GM12878 (cell line): ENCODE measurements at regions not wholly inside any gene's neighbourhood (a gene's known extent, or its start where the extent isn't known, plus 50 kb on each side); places are given as distances from the start of the nearest gene placed in this dataset.

Experiments
- ATAC-seq: fragments of 200-7000 bp; cut with Tn5 transposase; 3 replicates; pipeline ENCODE4 v1.9.1; 2020; ENCODE audit warnings: mild to moderate bottlenecking, moderate library complexity
- BruUV-seq: library from RNA; stranded (reverse); fragments of 400-500 nt; replicated peaks from 2 replicates; lab custom pipeline; 2021; lab: Mats Ljungman, UMichigan
- CTCF ChIA-PET: fragments of 300-600 bp; sonication (Branson Sonifier 250); formaldehyde crosslinking; extraction: SDS; loops from one replicate; lab custom pipeline; 2021; ENCODE audit warnings: inconsistent platforms; lab: Yijun Ruan, JAX
- POLR2A ChIA-PET: fragments of 350-600 bp; formaldehyde crosslinking; extraction: SDS; loops from one replicate; lab custom pipeline; 2021; ENCODE audit warnings: inconsistent platforms; lab: Charles Lee
- RAD21 ChIA-PET: fragments of 300-600 bp; sonication (Branson Sonifier 250); formaldehyde crosslinking; loops from one replicate; lab custom pipeline; 2023; ENCODE audit warnings: antibody characterized with exemption; ENCODE audit not compliant: unreplicated experiment; lab: Charles Lee
- SMC1A ChIA-PET: fragments of 300-600 bp; sonication (Branson Sonifier 250); formaldehyde crosslinking; loops from one replicate; lab custom pipeline; 2023; ENCODE audit not compliant: unreplicated experiment, uncharacterized antibody; lab: Charles Lee
- DNase-seq: peaks from one replicate; pipeline ENCODE4 v3.0.0-alpha.2; 2011; ENCODE audit warnings: low read depth, low spot score
- FAIRE-seq: peaks from 3 replicates; lab custom pipeline; 2011; peaks lifted over from hg19 to GRCh38; lab: Jason Lieb, UNC
- H2AFZ ChIP-seq: 2 replicates; pipeline ENCODE4 v1.6.0; 2011; ENCODE audit warnings: low read depth, low read length, control low read depth; ENCODE audit not compliant: control insufficient read depth
- H3K27ac ChIP-seq: 2 replicates; pipeline ENCODE4 v1.5.1; 2011; ENCODE audit warnings: control low read depth; ENCODE audit not compliant: control insufficient read depth, insufficient read depth
- H3K27me3 ChIP-seq, 2 experiments: replicated peaks in 1 of 2; 2 replicates each; pipeline versions ENCODE4 v1.6.0 to v1.6.1; 2011; ENCODE audit warnings: low read length in 1 of 2; ENCODE audit not compliant: control insufficient read depth in 2 of 2, insufficient read depth in 2 of 2
- H3K36me3 ChIP-seq, 2 experiments: 2 replicates each; pipeline ENCODE4 v1.5.1; 2011; ENCODE audit warnings: low read length in 1 of 2; ENCODE audit not compliant: control insufficient read depth in 2 of 2, insufficient read depth in 2 of 2
- H3K4me1 ChIP-seq: 2 replicates; pipeline ENCODE4 v1.6.1; 2011; ENCODE audit warnings: mild to moderate bottlenecking, low read length, moderate library complexity, mixed read lengths; ENCODE audit not compliant: control insufficient read depth, insufficient read depth
- H3K4me2 ChIP-seq: 2 replicates; pipeline ENCODE4 v1.6.0; 2011; ENCODE audit warnings: control low read depth; ENCODE audit not compliant: control insufficient read depth, insufficient read depth
- H3K4me3 ChIP-seq: fragments of 200-600 bp; sonication (generic); 2 replicates; pipeline ENCODE4 v1.5.1; 2016
- H3K79me2 ChIP-seq: 2 replicates; pipeline ENCODE4 v1.6.0; 2011; ENCODE audit warnings: low read length; ENCODE audit not compliant: control insufficient read depth, insufficient read depth
- H3K9ac ChIP-seq: 2 replicates; pipeline ENCODE4 v1.8.0; 2011; ENCODE audit warnings: low read length, control low read depth, mixed read lengths; ENCODE audit not compliant: control insufficient read depth, insufficient read depth
- H3K9me3 ChIP-seq: replicated peaks from 3 replicates; pipeline ENCODE4 v1.5.1; 2011; ENCODE audit warnings: mild to moderate bottlenecking, low read length; ENCODE audit not compliant: control insufficient read depth, insufficient read depth
- H4K20me1 ChIP-seq: 2 replicates; pipeline ENCODE4 v1.6.0; 2011; ENCODE audit not compliant: control insufficient read depth, insufficient read depth
- ATF7 ChIP-seq: fragments of 450-650 bp; IDR thresholded peaks from 2 replicates; pipeline ENCODE4 v1.6.1; 2016; ENCODE audit warnings: low read depth, mild to moderate bottlenecking
- FOS ChIP-seq: IDR thresholded peaks from 3 replicates; pipeline ENCODE4 v1.6.1; 2011; ENCODE audit warnings: borderline replicate concordance; ENCODE audit not compliant: insufficient read length; ENCODE audit errors: extremely low read depth
- FOXK2 ChIP-seq: fragments of 450-650 bp; IDR thresholded peaks from 2 replicates; pipeline ENCODE4 v1.6.1; 2017; ENCODE audit warnings: mild to moderate bottlenecking, moderate library complexity
- GATAD2B ChIP-seq: fragments of 450-650 bp; conservative IDR thresholded peaks from 2 replicates; pipeline ENCODE4 v1.6.1; 2017; ENCODE audit warnings: low read depth, mild to moderate bottlenecking, moderate library complexity
- HDAC2 ChIP-seq: fragments of 200-600 bp; sonication (generic); IDR thresholded peaks from 2 replicates; pipeline ENCODE4 v1.6.1; 2017
- JUND ChIP-seq: IDR thresholded peaks from 2 replicates; pipeline ENCODE4 v1.6.1; 2012; ENCODE audit warnings: low read depth, mild to moderate bottlenecking, low read length, improper control_type of control experiment, moderate library complexity
- KDM1A ChIP-seq: fragments of 200-600 bp; sonication (generic); IDR thresholded peaks from 2 replicates; pipeline ENCODE4 v1.6.1; 2016; ENCODE audit warnings: borderline replicate concordance
- NRF1 ChIP-seq: conservative IDR thresholded peaks from 2 replicates; pipeline ENCODE4 v1.6.1; 2011; ENCODE audit warnings: mild to moderate bottlenecking, low read depth, low read length, improper control_type of control experiment
- PML ChIP-seq: IDR thresholded peaks from 2 replicates; pipeline ENCODE4 v1.6.1; 2012; ENCODE audit warnings: low read length, inconsistent platforms
- RELA ChIP-seq: fragments of 450-650 bp; IDR thresholded peaks from 2 replicates; pipeline ENCODE4 v1.8.0; 2014; ENCODE audit warnings: borderline replicate concordance; ENCODE audit not compliant: partially characterized antibody
- TCF3 ChIP-seq: IDR thresholded peaks from 2 replicates; pipeline ENCODE4 v1.6.1; 2012; ENCODE audit warnings: low read depth, mild to moderate bottlenecking, low read length, borderline replicate concordance; ENCODE audit not compliant: insufficient read depth
- WRNIP1 ChIP-seq: IDR thresholded peaks from 2 replicates; pipeline ENCODE4 v1.6.1; 2011; ENCODE audit warnings: low read depth, low read length, improper control_type of control experiment, borderline replicate concordance
- WGBS: methylation state at CpG from one replicate; pipeline ENCODE4 v1.1.6; 2016; ENCODE audit warnings: low lambda C conversion rate; ENCODE audit not compliant: insufficient replicate concordance, insufficient coverage; ENCODE audit errors: missing lambda C conversion rate; 5-methylcytosine and 5-hydroxymethylcytosine counted together
- in situ Hi-C: fragments of 300-500 bp; cut with MboI; formaldehyde crosslinking; loops from 9 replicates; pipeline ENCODE4 v1.14.3; 2018; ENCODE audit warnings: mixed read lengths
- intact Hi-C: fragments of 100-400 bp; cut with micrococcal nuclease; formaldehyde crosslinking; loops from one replicate; pipeline ENCODE4 v1.14.2; 2022; ENCODE audit not compliant: unreplicated experiment
- TF ChIP-seq, protein P1 (sequence below): fragments of 450-650 bp; IDR thresholded peaks from 2 replicates; pipeline ENCODE4 v1.6.1; 2017; ENCODE audit warnings: low read depth, mild to moderate bottlenecking, moderate library complexity
- TF ChIP-seq, protein P2 (sequence below): fragments of 150-350 bp; IDR thresholded peaks from 2 replicates; pipeline ENCODE4 v1.6.1; 2016; ENCODE audit warnings: low read depth, low read length
- TF ChIP-seq, protein P3 (sequence below): IDR thresholded peaks from 2 replicates; pipeline ENCODE4 v1.6.1; 2012; ENCODE audit warnings: low read length, inconsistent platforms
- TF ChIP-seq, protein P4 (sequence below): fragments of 450-650 bp; IDR thresholded peaks from 2 replicates; pipeline ENCODE4 v1.6.1; 2014; ENCODE audit warnings: mild to moderate bottlenecking

DNA sequence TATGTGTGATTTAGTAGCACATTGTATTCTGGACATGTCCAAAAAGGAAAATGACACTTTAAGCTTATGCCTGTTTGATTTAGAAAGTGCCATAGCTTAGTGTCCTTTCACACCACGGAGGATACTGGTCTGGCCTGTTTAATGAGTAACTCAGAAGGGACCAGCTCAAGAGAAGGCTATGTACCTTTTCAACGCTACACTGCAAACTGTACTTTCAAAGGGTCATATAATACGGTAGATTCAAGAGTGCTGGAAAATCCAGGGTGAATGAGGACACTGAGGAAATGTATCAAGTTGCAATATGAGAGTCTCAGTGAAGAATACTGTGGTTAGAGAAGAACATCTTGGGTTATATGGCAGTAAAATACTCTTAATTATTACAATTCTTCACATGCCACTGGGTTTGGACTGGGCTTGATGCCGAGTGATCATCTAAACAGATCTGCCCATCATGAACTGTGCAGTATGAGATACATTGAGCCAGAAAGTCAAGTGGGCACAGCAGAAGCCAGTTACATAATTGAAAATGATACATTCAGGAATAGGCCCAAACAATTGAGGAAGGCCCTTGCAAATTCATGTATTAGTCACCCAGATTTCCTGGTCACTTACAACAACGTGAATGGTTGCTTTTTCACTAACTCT, 1211.5 kb upstream of the CDH9 start:
- Histone ChIP-seq H4K20me1 (no peaks in the 10 kb centered on the region), H3K4me1 (no peaks in the 10 kb centered on the region), H3K79me2 (no peaks in the 10 kb centered on the region), H3K27ac (no peak overlapping the region), H3K9ac (no peak overlapping the region), H3K36me3 (no peaks in the 10 kb centered on the region), H2AFZ (no peak overlapping the region), H3K4me2 (no peak overlapping the region), H3K4me3 (no peak overlapping the region), H3K27me3 (no peaks in the 10 kb centered on the region), H3K9me3 (no peaks in the 10 kb centered on the region; the same call in 2 of the 3 replicates)
- BruUV-seq, result no TSS peak
- 2% methylated on average over 5 of the region's 5 CpGs for WGBS
- ChIA-PET POLR2A (no interaction called here), CTCF (no interaction called here), SMC1A (no interaction called here), RAD21 (no interaction called here)
- ATAC-seq (peak; percentile 66), DNase-seq (no peak), FAIRE-seq (no peak)
- in situ Hi-C loops, result no loop called here
- TF ChIP-seq NRF1 (no peak), HDAC2 (no peak), TCF3 (no peak), WRNIP1 (no peak), ATF7 (no peak), JUND (no peak), KDM1A (no peak), FOS (no peak), RELA (no peak), FOXK2 (no peak), GATAD2B (no peak), PML (no peak)
- TF ChIP-seq, protein P1, sequence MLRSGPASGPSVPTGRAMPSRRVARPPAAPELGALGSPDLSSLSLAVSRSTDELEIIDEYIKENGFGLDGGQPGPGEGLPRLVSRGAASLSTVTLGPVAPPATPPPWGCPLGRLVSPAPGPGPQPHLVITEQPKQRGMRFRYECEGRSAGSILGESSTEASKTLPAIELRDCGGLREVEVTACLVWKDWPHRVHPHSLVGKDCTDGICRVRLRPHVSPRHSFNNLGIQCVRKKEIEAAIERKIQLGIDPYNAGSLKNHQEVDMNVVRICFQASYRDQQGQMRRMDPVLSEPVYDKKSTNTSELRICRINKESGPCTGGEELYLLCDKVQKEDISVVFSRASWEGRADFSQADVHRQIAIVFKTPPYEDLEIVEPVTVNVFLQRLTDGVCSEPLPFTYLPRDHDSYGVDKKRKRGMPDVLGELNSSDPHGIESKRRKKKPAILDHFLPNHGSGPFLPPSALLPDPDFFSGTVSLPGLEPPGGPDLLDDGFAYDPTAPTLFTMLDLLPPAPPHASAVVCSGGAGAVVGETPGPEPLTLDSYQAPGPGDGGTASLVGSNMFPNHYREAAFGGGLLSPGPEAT, result no peak
- TF ChIP-seq, protein P2, sequence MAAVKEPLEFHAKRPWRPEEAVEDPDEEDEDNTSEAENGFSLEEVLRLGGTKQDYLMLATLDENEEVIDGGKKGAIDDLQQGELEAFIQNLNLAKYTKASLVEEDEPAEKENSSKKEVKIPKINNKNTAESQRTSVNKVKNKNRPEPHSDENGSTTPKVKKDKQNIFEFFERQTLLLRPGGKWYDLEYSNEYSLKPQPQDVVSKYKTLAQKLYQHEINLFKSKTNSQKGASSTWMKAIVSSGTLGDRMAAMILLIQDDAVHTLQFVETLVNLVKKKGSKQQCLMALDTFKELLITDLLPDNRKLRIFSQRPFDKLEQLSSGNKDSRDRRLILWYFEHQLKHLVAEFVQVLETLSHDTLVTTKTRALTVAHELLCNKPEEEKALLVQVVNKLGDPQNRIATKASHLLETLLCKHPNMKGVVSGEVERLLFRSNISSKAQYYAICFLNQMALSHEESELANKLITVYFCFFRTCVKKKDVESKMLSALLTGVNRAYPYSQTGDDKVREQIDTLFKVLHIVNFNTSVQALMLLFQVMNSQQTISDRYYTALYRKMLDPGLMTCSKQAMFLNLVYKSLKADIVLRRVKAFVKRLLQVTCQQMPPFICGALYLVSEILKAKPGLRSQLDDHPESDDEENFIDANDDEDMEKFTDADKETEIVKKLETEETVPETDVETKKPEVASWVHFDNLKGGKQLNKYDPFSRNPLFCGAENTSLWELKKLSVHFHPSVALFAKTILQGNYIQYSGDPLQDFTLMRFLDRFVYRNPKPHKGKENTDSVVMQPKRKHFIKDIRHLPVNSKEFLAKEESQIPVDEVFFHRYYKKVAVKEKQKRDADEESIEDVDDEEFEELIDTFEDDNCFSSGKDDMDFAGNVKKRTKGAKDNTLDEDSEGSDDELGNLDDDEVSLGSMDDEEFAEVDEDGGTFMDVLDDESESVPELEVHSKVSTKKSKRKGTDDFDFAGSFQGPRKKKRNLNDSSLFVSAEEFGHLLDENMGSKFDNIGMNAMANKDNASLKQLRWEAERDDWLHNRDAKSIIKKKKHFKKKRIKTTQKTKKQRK, result no peak
- TF ChIP-seq, protein P3, sequence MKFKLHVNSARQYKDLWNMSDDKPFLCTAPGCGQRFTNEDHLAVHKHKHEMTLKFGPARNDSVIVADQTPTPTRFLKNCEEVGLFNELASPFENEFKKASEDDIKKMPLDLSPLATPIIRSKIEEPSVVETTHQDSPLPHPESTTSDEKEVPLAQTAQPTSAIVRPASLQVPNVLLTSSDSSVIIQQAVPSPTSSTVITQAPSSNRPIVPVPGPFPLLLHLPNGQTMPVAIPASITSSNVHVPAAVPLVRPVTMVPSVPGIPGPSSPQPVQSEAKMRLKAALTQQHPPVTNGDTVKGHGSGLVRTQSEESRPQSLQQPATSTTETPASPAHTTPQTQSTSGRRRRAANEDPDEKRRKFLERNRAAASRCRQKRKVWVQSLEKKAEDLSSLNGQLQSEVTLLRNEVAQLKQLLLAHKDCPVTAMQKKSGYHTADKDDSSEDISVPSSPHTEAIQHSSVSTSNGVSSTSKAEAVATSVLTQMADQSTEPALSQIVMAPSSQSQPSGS, result no peak
- TF ChIP-seq, protein P4, sequence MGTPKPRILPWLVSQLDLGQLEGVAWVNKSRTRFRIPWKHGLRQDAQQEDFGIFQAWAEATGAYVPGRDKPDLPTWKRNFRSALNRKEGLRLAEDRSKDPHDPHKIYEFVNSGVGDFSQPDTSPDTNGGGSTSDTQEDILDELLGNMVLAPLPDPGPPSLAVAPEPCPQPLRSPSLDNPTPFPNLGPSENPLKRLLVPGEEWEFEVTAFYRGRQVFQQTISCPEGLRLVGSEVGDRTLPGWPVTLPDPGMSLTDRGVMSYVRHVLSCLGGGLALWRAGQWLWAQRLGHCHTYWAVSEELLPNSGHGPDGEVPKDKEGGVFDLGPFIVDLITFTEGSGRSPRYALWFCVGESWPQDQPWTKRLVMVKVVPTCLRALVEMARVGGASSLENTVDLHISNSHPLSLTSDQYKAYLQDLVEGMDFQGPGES, result no peak
- intact Hi-C loops, result no loop called here
